K562 (cell line): ENCODE measurements at regions not wholly inside any gene's neighbourhood (a gene's known extent, or its start where the extent isn't known, plus 50 kb on each side); places are given as distances from the start of the nearest gene placed in this dataset.

ENCODE experiments used
- CAMTA2 ChIP-seq: fragments of 250-450 bp; sonication (Bioruptor Pico); conservative IDR thresholded peaks from 2 replicates; pipeline ENCODE4 v1.5.1; 2022
- CEBPB ChIP-seq: fragments of 450-650 bp; IDR thresholded peaks from 2 replicates; pipeline ENCODE4 v1.6.1; 2016; ENCODE audit warnings: missing genetic modification characterization, missing compliant biosample characterization
- CSDE1 ChIP-seq, 2 experiments: fragments of 450-650 bp; IDR thresholded peaks; 2 replicates each; pipeline ENCODE4 v1.6.1; 2016; ENCODE audit warnings: mild to moderate bottlenecking in 1 of 2
- E2F1 ChIP-seq: sonication (generic); formaldehyde crosslinking; IDR thresholded peaks from 2 replicates; pipeline ENCODE4 v1.8.1; 2023; ENCODE audit warnings: mild to moderate bottlenecking, missing genetic modification reagents, moderate library complexity
- FOXJ2 ChIP-seq: fragments of 200-800 bp; sonication (Bioruptor generic); IDR thresholded peaks from 2 replicates; pipeline ENCODE4 v1.6.1; 2016; ENCODE audit warnings: missing genetic modification characterization, missing compliant biosample characterization
- FOXK1 ChIP-seq: sonication (generic); formaldehyde crosslinking; IDR thresholded peaks from 2 replicates; pipeline ENCODE4 v1.8.0; 2022; ENCODE audit warnings: missing genetic modification reagents, mild to moderate bottlenecking, borderline replicate concordance
- HMG20B ChIP-seq: fragments of 250-450 bp; sonication (Bioruptor Pico); IDR thresholded peaks from 2 replicates; pipeline ENCODE4 v1.5.0; 2021; ENCODE audit warnings: mild to moderate bottlenecking
- HMGXB4 ChIP-seq: sonication (generic); formaldehyde crosslinking; IDR thresholded peaks from 2 replicates; pipeline ENCODE4 v1.8.1; 2023; ENCODE audit warnings: mild to moderate bottlenecking, missing genetic modification reagents
- KLF13 ChIP-seq: fragments of 450-650 bp; IDR thresholded peaks from 2 replicates; pipeline ENCODE4 v1.6.1; 2016; ENCODE audit warnings: missing genetic modification characterization, low read depth, mild to moderate bottlenecking, missing compliant biosample characterization, moderate library complexity, borderline replicate concordance
- MEIS2 ChIP-seq: fragments of 450-650 bp; IDR thresholded peaks from 2 replicates; pipeline ENCODE4 v1.6.1; 2014; ENCODE audit warnings: mild to moderate bottlenecking; ENCODE audit not compliant: partially characterized antibody
- SOX6 ChIP-seq: fragments of 450-650 bp; IDR thresholded peaks from 2 replicates; pipeline ENCODE4 v1.6.1; 2014; ENCODE audit warnings: mild to moderate bottlenecking
- YY1 ChIP-seq, 3 experiments: IDR thresholded peaks; 2 replicates each; pipeline ENCODE4 v1.6.1; 2011; ENCODE audit warnings: low read length in 2 of 3, mild to moderate bottlenecking in 2 of 3, moderate library complexity in 2 of 3, borderline replicate concordance in 1 of 3, control low read depth in 1 of 3, low read depth in 1 of 3; ENCODE audit not compliant: insufficient read depth in 3 of 3, insufficient replicate concordance in 2 of 3, control insufficient read depth in 1 of 3, insufficient read length in 1 of 3; ENCODE audit errors: extremely low read depth in 1 of 3
- ZNF407 ChIP-seq: fragments of 450-650 bp; IDR thresholded peaks from 2 replicates; pipeline ENCODE4 v1.6.1; 2016; ENCODE audit warnings: low read depth

- TF ChIP-seq KLF13 (tag) (peak; percentile 82), MEIS2 (peak; percentile 89), CSDE1 (IDR thresholded peaks at IDR 0.05) (peak in 1 of 2 experiments; percentile 69; a peak in 1 of 4 replicates), CAMTA2 (CRISPR knock-in tag) (no peak), HMG20B (CRISPR knock-in tag) (no peak), SOX6 (peak; percentile 14; the same call in 1 of the 2 replicates), ZNF407 (peak; percentile 73), CEBPB (tag) (no peak), E2F1 (CRISPR knock-in tag) (0 out of 2 replicates have a peak, but pooled peaks have one; percentile 16), FOXJ2 (tag) (peak; percentile 47; the same call in 1 of the 2 replicates), YY1 (IDR thresholded peaks at IDR 0.05; ENCODE audit: borderline replicate concordance in 1 of 3, control insufficient read depth in 1 of 3, extremely low read depth in 1 of 3, insufficient read depth in 3 of 3, insufficient read length in 1 of 3, insufficient replicate concordance in 2 of 3, low read depth in 1 of 3, low read length in 2 of 3) (peak in 1 of 3 experiments; percentile 50), FOXK1 (peak; percentile 62; the same call in 1 of the 2 replicates), HMGXB4 (CRISPR knock-in tag) (peak; percentile 85; the same call in 1 of the 2 replicates)
These were observed 219.3 kb upstream of the ATP10A start (continued) for GRCh38 chr15:26082221-26083109.
